OCI-LY3 (cell line): ENCODE measurements at regions not wholly inside any gene's neighbourhood (a gene's known extent, or its start where the extent isn't known, plus 50 kb on each side); places are given as distances from the start of the nearest gene placed in this dataset.

Source experiments
- H2AFZ ChIP-seq: fragments of 200-600, 300-600 bp; shearing (Covaris generic); 2 replicates; pipeline ENCODE4 v1.6.0; 2014; ENCODE audit warnings: antibody characterized with exemption, low read depth, low read length
- H3K27ac ChIP-seq: fragments of 200-600, 300-600 bp; sonication (generic); 2 replicates; pipeline ENCODE4 v1.5.1; 2014; ENCODE audit warnings: mild to moderate bottlenecking, low read length, moderate library complexity, mixed read lengths
- H3K27me3 ChIP-seq: fragments of 200-600, 300-600 bp; sonication (generic); 2 replicates; pipeline ENCODE4 v1.6.1; 2014; ENCODE audit warnings: low read depth, low read length, mixed read lengths
- H3K36me3 ChIP-seq: fragments of 200-600, 300-600 bp; sonication (generic); replicated peaks from 2 replicates; pipeline ENCODE3; 2014; ENCODE audit warnings: low read depth, low read length, mixed read lengths
- H3K4me1 ChIP-seq: fragments of 300-600, 200-600 bp; sonication (generic); 2 replicates; pipeline ENCODE4 v1.6.1; 2014; ENCODE audit warnings: low read length, mixed read lengths
- H3K4me2 ChIP-seq: fragments of 200-600, 300-600 bp; sonication (generic); 2 replicates; pipeline ENCODE4 v1.6.1; 2014; ENCODE audit warnings: low read length, mixed read lengths
- H3K4me3 ChIP-seq: fragments of 300-600, 200-600 bp; sonication (generic); 2 replicates; pipeline ENCODE4 v1.5.1; 2014; ENCODE audit warnings: antibody characterized with exemption, mild to moderate bottlenecking, low read length, moderate library complexity
- H3K79me2 ChIP-seq: fragments of 300-600, 200-600 bp; shearing (Covaris generic); 2 replicates; pipeline ENCODE4 v1.6.1; 2014; ENCODE audit warnings: mild to moderate bottlenecking, low read length, mixed read lengths
- H3K9ac ChIP-seq: fragments of 300-600, 200-600 bp; shearing (Covaris generic); 2 replicates; pipeline ENCODE4 v1.6.0; 2014; ENCODE audit warnings: mild to moderate bottlenecking, low read length, moderate library complexity
- H3K9me3 ChIP-seq: fragments of 200-600, 300-600 bp; shearing (Covaris generic); 2 replicates; pipeline ENCODE4 v1.6.1; 2014; ENCODE audit warnings: low read length, mixed read lengths; ENCODE audit not compliant: insufficient read depth
- H4K20me1 ChIP-seq: fragments of 200-600, 300-600 bp; sonication (generic); 2 replicates; pipeline ENCODE4 v1.6.1; 2016; ENCODE audit warnings: low read length, mixed read lengths; ENCODE audit not compliant: insufficient read depth
- EZH2phosphoT487 ChIP-seq: fragments of 200-600 bp; shearing (Covaris generic); IDR thresholded peaks from 2 replicates; pipeline ENCODE4 v1.6.1; 2018; ENCODE audit warnings: antibody characterized with exemption, mixed run types, low read depth
- TF ChIP-seq, protein P1 (sequence below): fragments of 200-600, 300-600 bp; sonication (generic); IDR thresholded peaks from 2 replicates; pipeline ENCODE4 v1.5.1; 2014; ENCODE audit warnings: antibody characterized with exemption, low read length, low read depth

DNA sequence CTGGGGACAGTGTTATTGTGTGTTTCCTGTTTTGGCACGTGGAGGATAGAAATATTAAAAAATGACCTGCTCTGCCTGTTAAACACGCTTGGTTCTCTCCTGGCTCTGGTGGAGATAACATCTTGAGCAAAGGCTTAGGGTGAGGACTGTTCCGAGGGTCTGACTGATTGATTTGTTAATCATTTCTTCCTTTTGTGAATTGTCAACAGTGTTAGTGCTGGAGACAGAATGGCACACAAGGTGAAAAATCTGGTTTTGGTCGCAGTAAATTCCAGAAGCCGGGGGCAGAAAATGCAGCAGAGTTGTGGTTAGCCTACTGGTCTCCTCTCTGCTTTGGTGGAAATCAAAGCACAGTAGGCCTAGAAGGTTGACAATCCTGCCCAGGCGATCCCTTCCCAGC is 163.6 kb downstream of the FGF9 start:
- TF ChIP-seq EZH2phosphoT487 = no peak
- TF ChIP-seq, protein P1, sequence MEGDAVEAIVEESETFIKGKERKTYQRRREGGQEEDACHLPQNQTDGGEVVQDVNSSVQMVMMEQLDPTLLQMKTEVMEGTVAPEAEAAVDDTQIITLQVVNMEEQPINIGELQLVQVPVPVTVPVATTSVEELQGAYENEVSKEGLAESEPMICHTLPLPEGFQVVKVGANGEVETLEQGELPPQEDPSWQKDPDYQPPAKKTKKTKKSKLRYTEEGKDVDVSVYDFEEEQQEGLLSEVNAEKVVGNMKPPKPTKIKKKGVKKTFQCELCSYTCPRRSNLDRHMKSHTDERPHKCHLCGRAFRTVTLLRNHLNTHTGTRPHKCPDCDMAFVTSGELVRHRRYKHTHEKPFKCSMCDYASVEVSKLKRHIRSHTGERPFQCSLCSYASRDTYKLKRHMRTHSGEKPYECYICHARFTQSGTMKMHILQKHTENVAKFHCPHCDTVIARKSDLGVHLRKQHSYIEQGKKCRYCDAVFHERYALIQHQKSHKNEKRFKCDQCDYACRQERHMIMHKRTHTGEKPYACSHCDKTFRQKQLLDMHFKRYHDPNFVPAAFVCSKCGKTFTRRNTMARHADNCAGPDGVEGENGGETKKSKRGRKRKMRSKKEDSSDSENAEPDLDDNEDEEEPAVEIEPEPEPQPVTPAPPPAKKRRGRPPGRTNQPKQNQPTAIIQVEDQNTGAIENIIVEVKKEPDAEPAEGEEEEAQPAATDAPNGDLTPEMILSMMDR = no peak
- Histone ChIP-seq H3K27me3 (no peaks in the 10 kb centered on the region), H3K36me3 (no peaks in the 10 kb centered on the region), H3K79me2 (no peaks in the 10 kb centered on the region), H3K4me2 (no peak overlapping the region), H3K9me3 (peaks cover 3% of the 10 kb centered on the region; the same call in 1 of the 2 replicates), H2AFZ (no peak overlapping the region), H4K20me1 (no peaks in the 10 kb centered on the region), H3K4me3 (no peak overlapping the region), H3K4me1 (no peaks in the 10 kb centered on the region), H3K27ac (no peak overlapping the region), H3K9ac (no peak overlapping the region)

DNA sequence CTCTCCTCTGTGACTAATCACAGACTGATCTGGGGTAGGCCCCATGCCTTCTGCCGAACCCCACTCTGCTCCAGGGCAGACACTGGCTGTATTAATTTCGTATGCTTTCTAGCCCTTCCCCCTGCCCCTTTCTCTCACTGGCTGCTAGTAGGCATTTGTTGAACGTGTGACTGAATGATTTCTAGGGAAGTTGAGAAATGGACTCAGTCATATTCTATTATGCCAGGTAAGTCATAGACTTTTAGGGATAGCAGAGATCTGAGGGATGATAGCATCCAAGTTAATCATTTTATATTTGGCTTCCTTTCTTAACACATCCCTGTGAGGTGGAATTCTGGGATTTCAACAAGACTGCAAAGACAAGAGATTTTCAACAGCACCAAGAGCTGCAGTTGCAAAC is 166.4 kb downstream of the FGF9 start:
- H3K27me3 ChIP-seq = no peaks in the 10 kb centered on the region
- TF ChIP-seq, protein P1 = no peak
- no peak for TF ChIP-seq EZH2phosphoT487
- H3K36me3 ChIP-seq = no peaks in the 10 kb centered on the region
- no peaks in the 10 kb centered on the region for H3K79me2 ChIP-seq
- H2AFZ ChIP-seq = no peak overlapping the region
- H4K20me1 ChIP-seq = no peaks in the 10 kb centered on the region
- no peak overlapping the region for H3K9ac ChIP-seq
- no peak overlapping the region for H3K4me2 ChIP-seq
- H3K4me1 ChIP-seq = no peaks in the 10 kb centered on the region
- no peak overlapping the region for H3K4me3 ChIP-seq
- peaks cover 3% of the 10 kb centered on the region; the same call in 1 of the 2 replicates for H3K9me3 ChIP-seq
- no peak overlapping the region for H3K27ac ChIP-seq

DNA sequence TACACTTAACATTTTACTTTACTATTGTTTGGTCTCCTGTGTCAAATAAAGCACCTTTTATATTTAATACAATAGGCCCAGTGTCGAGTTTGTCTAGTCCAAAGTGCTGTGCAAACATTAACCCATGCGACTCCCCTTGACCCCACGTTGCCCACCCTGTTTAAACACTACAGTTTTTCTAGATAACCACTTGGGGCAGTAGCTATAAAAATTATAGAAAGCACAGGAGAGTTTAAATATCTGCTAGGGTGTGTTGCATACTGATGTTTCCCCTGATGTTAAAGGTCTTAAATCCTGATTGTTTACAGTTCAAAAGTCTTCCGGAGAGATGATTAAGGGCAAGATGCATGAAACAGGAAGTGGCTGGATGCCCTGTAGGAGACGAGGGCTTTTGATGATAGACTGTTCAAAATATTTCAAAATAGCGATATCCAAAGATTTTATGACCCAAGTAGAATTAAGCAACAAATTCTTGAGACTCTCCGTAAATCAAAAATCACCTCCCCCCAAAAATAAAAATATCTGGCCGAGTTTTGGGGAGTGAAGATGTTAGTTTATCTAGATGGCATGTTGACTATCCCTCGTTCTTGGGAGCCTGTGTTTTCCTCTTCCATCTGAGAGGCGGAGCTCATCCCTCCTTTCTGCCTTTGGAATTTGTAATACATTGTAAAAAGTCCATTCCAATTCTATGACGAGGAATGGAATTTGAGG is 167.1 kb downstream of the FGF9 start:
- H3K9me3 ChIP-seq = peaks cover 2% of the 10 kb centered on the region; the same call in 1 of the 2 replicates
- TF ChIP-seq EZH2phosphoT487 = no peak
- TF ChIP-seq, protein P1 = no peak
- no peak overlapping the region for H3K4me2 ChIP-seq
- H3K4me1 ChIP-seq = no peaks in the 10 kb centered on the region
- no peaks in the 10 kb centered on the region for H3K79me2 ChIP-seq
- H3K4me3 ChIP-seq = no peak overlapping the region
- H3K9ac ChIP-seq = no peak overlapping the region
- H3K27me3 ChIP-seq = no peaks in the 10 kb centered on the region
- H3K27ac ChIP-seq = no peak overlapping the region
- H3K36me3 ChIP-seq = no peaks in the 10 kb centered on the region
- H4K20me1 ChIP-seq = no peaks in the 10 kb centered on the region
- H2AFZ ChIP-seq = no peak overlapping the region

DNA sequence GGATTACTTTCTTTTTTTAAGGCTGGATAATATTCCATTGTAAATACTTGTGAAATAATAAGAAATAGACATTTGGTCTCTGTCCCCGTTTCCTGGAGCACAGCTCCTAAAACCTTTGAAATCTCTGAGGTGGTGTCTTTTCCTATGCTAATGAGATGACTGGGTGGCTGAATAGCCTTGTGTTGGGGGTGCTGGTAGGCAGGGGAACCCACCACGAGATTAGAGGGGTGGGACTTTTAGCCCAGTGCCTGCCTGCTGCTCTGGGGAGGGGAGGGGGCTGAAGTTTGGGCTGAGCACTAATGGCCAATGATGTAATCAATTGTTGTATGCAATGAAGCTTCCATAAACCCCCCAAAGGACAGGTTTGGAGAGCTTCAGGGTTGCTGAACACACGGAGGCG is 175.7 kb downstream of the FGF9 start:
- Histone ChIP-seq H3K79me2 (no peaks in the 10 kb centered on the region), H3K27ac (no peak overlapping the region), H2AFZ (no peak overlapping the region), H3K4me3 (no peak overlapping the region), H4K20me1 (no peaks in the 10 kb centered on the region), H3K4me1 (no peaks in the 10 kb centered on the region), H3K9me3 (no peaks in the 10 kb centered on the region), H3K9ac (no peak overlapping the region), H3K4me2 (no peak overlapping the region), H3K27me3 (no peaks in the 10 kb centered on the region), H3K36me3 (no peaks in the 10 kb centered on the region)
- TF ChIP-seq, protein P1 = no peak
- TF ChIP-seq EZH2phosphoT487 = no peak
